IMR-90 (cell line): ENCODE measurements at regions not wholly inside any gene's neighbourhood (a gene's known extent, or its start where the extent isn't known, plus 50 kb on each side); places are given as distances from the start of the nearest gene placed in this dataset.

Experiments
- ATAC-seq: fragments of 200-7000 bp; cut with Tn5 transposase; 2 replicates; pipeline ENCODE4 v1.9.1; 2020; ENCODE audit warnings: low read depth, mild to moderate bottlenecking, moderate library complexity
- BruUV-seq: library from RNA; stranded (reverse); fragments of 400-500 nt; replicated peaks from 2 replicates; lab custom pipeline; 2021; lab: Mats Ljungman, UMichigan
- CTCF ChIA-PET: fragments of 300-600 bp; formaldehyde crosslinking; extraction: SDS; loops from one replicate; lab custom pipeline; 2021; ENCODE audit warnings: antibody characterized with exemption; lab: Yijun Ruan, JAX
- POLR2A ChIA-PET: fragments of 300-600 bp; sonication (Branson Sonifier 250); formaldehyde crosslinking; loops from one replicate; lab custom pipeline; 2022; ENCODE audit warnings: antibody characterized with exemption; ENCODE audit not compliant: unreplicated experiment; lab: Charles Lee
- DNase-seq: peaks from one replicate; pipeline ENCODE4 v3.0.0; 2013
- H2AFZ ChIP-seq: replicated peaks from 2 replicates; pipeline ENCODE3; 2013; ENCODE audit warnings: low read length, mild to moderate bottlenecking; ENCODE audit not compliant: poor library complexity
- H2AK5ac ChIP-seq: 2 replicates; pipeline ENCODE4 v1.6.1; 2013; ENCODE audit warnings: low read depth, low read length, inconsistent platforms
- H2AK9ac ChIP-seq: replicated peaks from 2 replicates; pipeline ENCODE3; 2013; ENCODE audit warnings: mild to moderate bottlenecking, low read depth, low read length, moderate library complexity; ENCODE audit not compliant: poor library complexity
- H2BK120ac ChIP-seq: 2 replicates; pipeline ENCODE4 v1.6.1; 2013; ENCODE audit warnings: low read depth, low read length, inconsistent platforms
- H2BK15ac ChIP-seq: 3 replicates; pipeline ENCODE4 v1.6.1; 2013; ENCODE audit warnings: low read depth, low read length, inconsistent platforms
- H2BK20ac ChIP-seq: 2 replicates; pipeline ENCODE4 v1.6.1; 2013; ENCODE audit warnings: low read depth, mild to moderate bottlenecking, inconsistent platforms, low read length, moderate library complexity
- H2BK5ac ChIP-seq: 2 replicates; pipeline ENCODE4 v1.6.1; 2013; ENCODE audit warnings: mild to moderate bottlenecking, low read depth, low read length, inconsistent platforms; ENCODE audit not compliant: poor library complexity, severe bottlenecking
- H3K14ac ChIP-seq: replicated peaks from 2 replicates; pipeline ENCODE4 v1.6.1; 2013; ENCODE audit warnings: low read depth, low read length, inconsistent platforms
- H3K18ac ChIP-seq: 2 replicates; pipeline ENCODE4 v1.6.1; 2013; ENCODE audit warnings: low read depth, low read length, control low read depth
- H3K23ac ChIP-seq: 2 replicates; pipeline ENCODE4 v1.6.1; 2013; ENCODE audit warnings: low read depth, low read length, inconsistent platforms
- H3K27ac ChIP-seq: 2 replicates; pipeline ENCODE4 v1.5.1; 2013; ENCODE audit warnings: mild to moderate bottlenecking, control low read depth, low read length; ENCODE audit not compliant: insufficient read depth
- H3K27me3 ChIP-seq: 2 replicates; pipeline ENCODE4 v1.6.1; 2013; ENCODE audit warnings: low read length; ENCODE audit not compliant: control insufficient read depth, insufficient read depth
- H3K36me3 ChIP-seq: 2 replicates; pipeline ENCODE4 v1.6.1; 2013; ENCODE audit warnings: low read length, mixed read lengths; ENCODE audit not compliant: control insufficient read depth, insufficient read depth
- H3K4ac ChIP-seq: 2 replicates; pipeline ENCODE4 v1.6.1; 2013; ENCODE audit warnings: low read depth, low read length, inconsistent platforms
- H3K4me1 ChIP-seq: 2 replicates; pipeline ENCODE4 v1.6.1; 2013; ENCODE audit warnings: low read length, mixed read lengths; ENCODE audit not compliant: control insufficient read depth, insufficient read depth
- H3K4me2 ChIP-seq: 2 replicates; pipeline ENCODE4 v1.6.1; 2013; ENCODE audit warnings: low read depth, mild to moderate bottlenecking, control low read depth, low read length, moderate library complexity
- H3K4me3 ChIP-seq: 2 replicates; pipeline ENCODE4 v1.5.1; 2013; ENCODE audit warnings: low read depth, mild to moderate bottlenecking, control low read depth, low read length, moderate library complexity; ENCODE audit not compliant: insufficient read depth
- H3K56ac ChIP-seq: 2 replicates; pipeline ENCODE4 v1.6.1; 2013; ENCODE audit warnings: low read length, inconsistent platforms; ENCODE audit not compliant: insufficient read depth; ENCODE audit errors: extremely low read depth
- H3K79me1 ChIP-seq, 2 experiments: 2 replicates each; pipeline ENCODE4 v1.6.1; 2013; ENCODE audit warnings: low read length in 2 of 2, inconsistent platforms in 1 of 2, low read depth in 1 of 2
- H3K9ac ChIP-seq: 2 replicates; pipeline ENCODE4 v1.6.1; 2013; ENCODE audit warnings: low read depth, low read length, control low read depth
- H3K9me1 ChIP-seq: 2 replicates; pipeline ENCODE4 v1.6.1; 2013; ENCODE audit warnings: low read length, inconsistent platforms; ENCODE audit not compliant: insufficient read depth
- H3K9me3 ChIP-seq: 2 replicates; pipeline ENCODE4 v1.6.1; 2013; ENCODE audit warnings: low read length; ENCODE audit not compliant: control insufficient read depth, insufficient read depth
- H4K20me1 ChIP-seq: 2 replicates; pipeline ENCODE4 v1.6.1; 2013; ENCODE audit warnings: low read length, inconsistent platforms; ENCODE audit not compliant: insufficient read depth
- H4K5ac ChIP-seq: 2 replicates; pipeline ENCODE4 v1.6.1; 2013; ENCODE audit warnings: mild to moderate bottlenecking, low read depth, low read length, control low read depth
- H4K8ac ChIP-seq, 2 experiments: 2 replicates each; pipeline ENCODE4 v1.6.1; 2013; ENCODE audit warnings: low read depth in 2 of 2, low read length in 2 of 2, control low read depth in 1 of 2, inconsistent platforms in 1 of 2
- H4K91ac ChIP-seq: 2 replicates; pipeline ENCODE4 v1.6.1; 2013; ENCODE audit warnings: low read depth, low read length, inconsistent platforms; ENCODE audit not compliant: insufficient read depth
- MXI1 ChIP-seq: IDR thresholded peaks from 2 replicates; pipeline ENCODE4 v1.6.1; 2012; ENCODE audit warnings: low read depth, mild to moderate bottlenecking, low read length, moderate library complexity, borderline replicate concordance
- WGBS, 2 experiments: methylation state at CpG; one replicate each; pipeline versions ENCODE4 v1.1.5 to v1.1.7; 2013; ENCODE audit warnings: missing lambda C conversion rate in 2 of 2; ENCODE audit not compliant: insufficient read length in 1 of 2; ENCODE audit errors: extremely low coverage in 2 of 2; 5-methylcytosine and 5-hydroxymethylcytosine counted together
- dilution Hi-C: fragments of 300-500 bp; cut with HindIII; formaldehyde crosslinking; loops from one replicate; pipeline ENCODE4 v1.14.3; 2018; ENCODE audit warnings: low sequenced_read_pairs; ENCODE audit not compliant: unreplicated experiment
- in situ Hi-C: fragments of 300-500 bp; cut with MboI; formaldehyde crosslinking; loops from 3 replicates; pipeline ENCODE4 v1.14.3; 2019; ENCODE audit warnings: low sequenced_read_pairs, inconsistent platforms, mixed read lengths
- intact Hi-C: fragments of 100-400 bp; cut with micrococcal nuclease; formaldehyde crosslinking; loops from 2 replicates; pipeline ENCODE4 v1.10.0; 2022

- H2AFZ ChIP-seq: no peak overlapping the region
These were observed 115.8 kb upstream of the FSHR start for GRCh38 chr2:49270091-49270490.

More at GRCh38 chr2:49270091-49270490, 115.8 kb upstream of the FSHR start:
- Histone ChIP-seq H3K9me3 (no peaks in the 10 kb centered on the region), H2BK15ac (no peak overlapping the region), H2BK5ac (no peak overlapping the region), H3K36me3 (no peaks in the 10 kb centered on the region), H2BK20ac (no peak overlapping the region), H3K56ac (no peak overlapping the region), H3K18ac (no peak overlapping the region), H3K23ac (no peak overlapping the region), H4K5ac (no peak overlapping the region), H3K4me1 (no peaks in the 10 kb centered on the region), H2BK120ac (no peak overlapping the region), H4K91ac (no peak overlapping the region), H3K4me3 (no peak overlapping the region), H4K20me1 (no peaks in the 10 kb centered on the region), H3K9me1 (no peaks in the 10 kb centered on the region), H3K14ac (no peak overlapping the region), H3K9ac (no peak overlapping the region), H3K4me2 (no peak overlapping the region), H2AK9ac (no peak overlapping the region), H3K27me3 (no peaks in the 10 kb centered on the region), H3K4ac (no peak overlapping the region), H3K79me1 (no peaks in the 10 kb centered on the region), H3K27ac (no peak overlapping the region), H4K8ac (no peak overlapping the region), H2AK5ac (no peak overlapping the region)
- DNase-seq: no peak
- ChIA-PET CTCF (no interaction called here), POLR2A (no interaction called here)
- no TSS peak for BruUV-seq
- no peak for ATAC-seq
- no CpG with 5 or more reads among the region's 6 CpGs for WGBS, 2 experiments
- in situ Hi-C loops: no loop called here
- intact Hi-C loops: no loop called here
- dilution Hi-C loops: no loop called here
- no peak for TF ChIP-seq MXI1
